Calu3 (cell line): ENCODE measurements at regions not wholly inside any gene's neighbourhood (a gene's known extent, or its start where the extent isn't known, plus 50 kb on each side); places are given as distances from the start of the nearest gene placed in this dataset.

Experiments
- BruUV-seq: library from RNA; stranded (reverse); fragments of 400-500 nt; replicated peaks from 2 replicates; lab custom pipeline; 2021; lab: Mats Ljungman, UMichigan
- CTCF ChIA-PET: fragments of 300-600 bp; sonication (Branson Sonifier 250); formaldehyde crosslinking; loops from one replicate; lab custom pipeline; 2022; ENCODE audit warnings: antibody characterized with exemption; lab: Charles Lee
- DNase-seq: peaks from one replicate; pipeline ENCODE4 v3.0.0; 2022
- H3K27ac Mint-ChIP-seq: one replicate; pipeline ENCODE4 v1.8.0; 2022; ENCODE audit warnings: mixed read lengths; ENCODE audit not compliant: unreplicated experiment
- H3K27me3 Mint-ChIP-seq: one replicate; pipeline ENCODE4 v1.8.0; 2022; ENCODE audit warnings: mixed read lengths; ENCODE audit not compliant: unreplicated experiment
- H3K36me3 Mint-ChIP-seq: one replicate; pipeline ENCODE4 v1.8.0; 2022; ENCODE audit warnings: mild to moderate bottlenecking, moderate library complexity, mixed read lengths; ENCODE audit not compliant: insufficient read depth, unreplicated experiment
- H3K4me1 Mint-ChIP-seq: one replicate; pipeline ENCODE4 v1.8.0; 2022; ENCODE audit warnings: mild to moderate bottlenecking, low read depth, mixed read lengths; ENCODE audit not compliant: unreplicated experiment
- H3K4me3 Mint-ChIP-seq: one replicate; pipeline ENCODE4 v1.8.0; 2022; ENCODE audit warnings: mild to moderate bottlenecking, low read depth, moderate library complexity, mixed read lengths; ENCODE audit not compliant: unreplicated experiment
- H3K9me3 Mint-ChIP-seq: one replicate; pipeline ENCODE4 v1.8.0; 2022; ENCODE audit warnings: low read depth, mixed read lengths; ENCODE audit not compliant: unreplicated experiment
- CTCF ChIP-seq: fragments of 200-600 bp; IDR thresholded peaks from one replicate; pipeline ENCODE4 v1.8.0; 2022; ENCODE audit warnings: antibody characterized with exemption; ENCODE audit not compliant: unreplicated experiment
- intact Hi-C: fragments of 100-400 bp; cut with micrococcal nuclease; formaldehyde crosslinking; loops from one replicate; pipeline ENCODE4 v1.10.0; 2022; ENCODE audit not compliant: unreplicated experiment

- no peaks in the 10 kb centered on the region for H3K27me3 Mint-ChIP-seq
- DNase-seq, result no peak
- CTCF ChIA-PET, result no interaction called here
Observed at GRCh38 chr12:13563743-13564125, 367.2 kb downstream of the EMP1 start.

GRCh38 chr12:13562915-13563742 lies 366.6 kb downstream of the EMP1 start:
- Mint-ChIP-seq H3K27me3 (no peaks in the 10 kb centered on the region), H3K27ac (no peak overlapping the region), H3K4me3 (no peak overlapping the region), H3K9me3 (peaks cover 4% of the 10 kb centered on the region), H3K36me3 (no peaks in the 10 kb centered on the region), H3K4me1 (peaks cover 11% of the 10 kb centered on the region)
- CTCF ChIA-PET, result no interaction called here
- no TSS peak for BruUV-seq
- DNase-seq, result no peak
- intact Hi-C loops, result no loop called here
- no peak for TF ChIP-seq CTCF

More at GRCh38 chr12:13563743-13564125, 367.2 kb downstream of the EMP1 start:
- Mint-ChIP-seq H3K4me1 (peaks cover 11% of the 10 kb centered on the region), H3K36me3 (no peaks in the 10 kb centered on the region), H3K9me3 (peaks cover 4% of the 10 kb centered on the region), H3K4me3 (no peak overlapping the region), H3K27ac (no peak overlapping the region)
- intact Hi-C loops, result no loop called here
- TF ChIP-seq CTCF, result no peak
- no TSS peak for BruUV-seq

GRCh38 chr12:13561923-13562322 lies 365.4 kb downstream of the EMP1 start:
- no peak for TF ChIP-seq CTCF
- intact Hi-C loops, result no loop called here
- no peak for DNase-seq
- H3K9me3 Mint-ChIP-seq, result peaks cover 4% of the 10 kb centered on the region
- no peaks in the 10 kb centered on the region for H3K27me3 Mint-ChIP-seq
- no peaks in the 10 kb centered on the region for H3K36me3 Mint-ChIP-seq
- no TSS peak for BruUV-seq
- no peak overlapping the region for H3K27ac Mint-ChIP-seq
- H3K4me1 Mint-ChIP-seq, result peaks cover 11% of the 10 kb centered on the region
- CTCF ChIA-PET, result no interaction called here
- H3K4me3 Mint-ChIP-seq, result no peak overlapping the region

- Mint-ChIP-seq H3K27ac (no peak overlapping the region), H3K36me3 (no peaks in the 10 kb centered on the region), H3K4me3 (no peak overlapping the region), H3K9me3 (peaks cover 4% of the 10 kb centered on the region), H3K4me1 (peaks cover 11% of the 10 kb centered on the region), H3K27me3 (no peaks in the 10 kb centered on the region)
- intact Hi-C loops, result no loop called here
- TF ChIP-seq CTCF, result no peak
- DNase-seq, result peak; percentile 73
- BruUV-seq, result no TSS peak
- CTCF ChIA-PET, result no interaction called here
Observed at GRCh38 chr12:13559318-13559978, 362.9 kb downstream of the EMP1 start.
